DND-41 (cell line): ENCODE measurements at regions not wholly inside any gene's neighbourhood (a gene's known extent, or its start where the extent isn't known, plus 50 kb on each side); places are given as distances from the start of the nearest gene placed in this dataset.

Source experiments
- ATAC-seq: fragments of 200-7000 bp; cut with Tn5 transposase; 3 replicates; pipeline ENCODE4 v1.9.1; 2021; ENCODE audit warnings: low read depth; ENCODE audit not compliant: insufficient read depth
- DNase-seq: peaks from one replicate; pipeline ENCODE4 v3.0.0-alpha.2; 2020
- H2AFZ ChIP-seq: 2 replicates; pipeline ENCODE4 v1.6.0; 2012; ENCODE audit warnings: low read depth, low read length
- H3K27ac ChIP-seq: 2 replicates; pipeline ENCODE4 v1.5.1; 2012; ENCODE audit warnings: low read length, inconsistent platforms
- H3K27me3 ChIP-seq: fragments of 200-600 bp; sonication (generic); 2 replicates; pipeline ENCODE4 v1.6.0; 2012; ENCODE audit warnings: low read length, mild to moderate bottlenecking, inconsistent platforms; ENCODE audit not compliant: insufficient read depth, poor library complexity
- H3K36me3 ChIP-seq: 2 replicates; pipeline ENCODE4 v1.5.1; 2012; ENCODE audit warnings: low read length, inconsistent platforms; ENCODE audit not compliant: insufficient read depth
- H3K4me1 ChIP-seq: 2 replicates; pipeline ENCODE4 v1.5.1; 2012; ENCODE audit warnings: mild to moderate bottlenecking, low read length; ENCODE audit not compliant: insufficient read depth
- H3K4me2 ChIP-seq: 2 replicates; pipeline ENCODE4 v1.6.0; 2012; ENCODE audit warnings: mild to moderate bottlenecking, moderate library complexity, low read length, inconsistent platforms; ENCODE audit not compliant: insufficient read depth
- H3K4me3 ChIP-seq, 2 experiments: fragments of 200-600 bp in 1 of 2; shearing (Covaris generic) in 1 of 2; 2 replicates each; pipeline ENCODE4 v1.5.1; 2012 to 2016; ENCODE audit warnings: inconsistent platforms in 2 of 2, low read length in 2 of 2, mild to moderate bottlenecking in 2 of 2, low read depth in 1 of 2, moderate library complexity in 1 of 2
- H3K79me2 ChIP-seq: 2 replicates; pipeline ENCODE4 v1.6.0; 2012; ENCODE audit warnings: low read length, inconsistent platforms; ENCODE audit not compliant: insufficient read depth
- H3K9ac ChIP-seq: 2 replicates; pipeline ENCODE4 v1.6.0; 2012; ENCODE audit warnings: low read depth, mild to moderate bottlenecking, inconsistent platforms, low read length, moderate library complexity
- H3K9me3 ChIP-seq: 2 replicates; pipeline ENCODE4 v1.5.1; 2012; ENCODE audit warnings: low read length, moderate library complexity, mild to moderate bottlenecking, inconsistent platforms; ENCODE audit not compliant: insufficient read depth, severe bottlenecking
- H4K20me1 ChIP-seq: 2 replicates; pipeline ENCODE4 v1.6.0; 2012; ENCODE audit warnings: low read length; ENCODE audit not compliant: insufficient read depth
- CTCF ChIP-seq: IDR thresholded peaks from 2 replicates; pipeline ENCODE4 v1.5.1; 2012; ENCODE audit warnings: borderline replicate concordance, low read length, moderate library complexity, mild to moderate bottlenecking; ENCODE audit not compliant: poor library complexity, severe bottlenecking; ENCODE audit errors: extremely low read depth
- EZH2 ChIP-seq: IDR thresholded peaks from 3 replicates; pipeline ENCODE4 v1.6.1; 2012; ENCODE audit warnings: borderline replicate concordance, low read depth, mild to moderate bottlenecking, moderate library complexity, low read length, inconsistent platforms; ENCODE audit not compliant: severe bottlenecking

GRCh38 chr22:49618677-49618953 is 209.1 kb downstream of the BRD1 start:
- Histone ChIP-seq H3K4me1 (no peaks in the 10 kb centered on the region), H3K27me3 (no peaks in the 10 kb centered on the region), H3K4me2 (no peak overlapping the region), H3K36me3 (no peaks in the 10 kb centered on the region), H3K27ac (no peak overlapping the region), H3K9me3 (no peaks in the 10 kb centered on the region), H4K20me1 (peaks cover 3% of the 10 kb centered on the region; the same call in 1 of the 2 replicates), H3K4me3 (no peak overlapping the region), H3K79me2 (no peaks in the 10 kb centered on the region), H2AFZ (no peak overlapping the region), H3K9ac (no peak overlapping the region)
- DNase-seq (no peak), ATAC-seq (no peak)
- TF ChIP-seq CTCF (no peak), EZH2 (no peak)

GRCh38 chr22:49617866-49618676 is 209.6 kb downstream of the BRD1 start:
- ATAC-seq (no peak), DNase-seq (no peak)
- H3K79me2 ChIP-seq = no peaks in the 10 kb centered on the region
- no peaks in the 10 kb centered on the region for H3K36me3 ChIP-seq
- H3K9ac ChIP-seq = no peak overlapping the region
- H3K4me1 ChIP-seq = no peaks in the 10 kb centered on the region
- no peak overlapping the region for H3K4me3 ChIP-seq
- peaks cover under 1% of the 10 kb centered on the region for H3K9me3 ChIP-seq
- H2AFZ ChIP-seq = no peak overlapping the region
- no peaks in the 10 kb centered on the region for H3K27me3 ChIP-seq
- TF ChIP-seq CTCF (no peak), EZH2 (no peak)
- no peak overlapping the region for H3K4me2 ChIP-seq
- peaks cover 3% of the 10 kb centered on the region; the same call in 1 of the 2 replicates for H4K20me1 ChIP-seq
- H3K27ac ChIP-seq = no peak overlapping the region

- no peaks in the 10 kb centered on the region for H3K27me3 ChIP-seq
- H3K9me3 ChIP-seq = peaks cover 5% of the 10 kb centered on the region
- no peak for ATAC-seq
- peaks cover 3% of the 10 kb centered on the region; the same call in 1 of the 2 replicates for H4K20me1 ChIP-seq
- H3K4me3 ChIP-seq = no peak overlapping the region
- TF ChIP-seq EZH2 = no peak
- no peak for TF ChIP-seq CTCF
- H3K4me1 ChIP-seq = no peaks in the 10 kb centered on the region
- no peaks in the 10 kb centered on the region for H3K79me2 ChIP-seq
- no peak for DNase-seq
- no peak overlapping the region for H3K27ac ChIP-seq
- H2AFZ ChIP-seq = no peak overlapping the region
- no peak overlapping the region for H3K4me2 ChIP-seq
- H3K36me3 ChIP-seq = no peaks in the 10 kb centered on the region
- H3K9ac ChIP-seq = no peak overlapping the region
Observed at GRCh38 chr22:49617264-49617663, 210.4 kb downstream of the BRD1 start.
